CD4-positive, alpha-beta memory T cell (primary cell): ENCODE measurements at regions not wholly inside any gene's neighbourhood (a gene's known extent, or its start where the extent isn't known, plus 50 kb on each side); places are given as distances from the start of the nearest gene placed in this dataset.

Experiments used
- CTCF ChIA-PET: fragments of 350-600 bp; sonication (Branson Sonifier 250); formaldehyde crosslinking; loops from one replicate; lab custom pipeline; 2021; ENCODE audit warnings: inconsistent platforms; ENCODE audit not compliant: partially characterized antibody; lab: Charles Lee
- POLR2A ChIA-PET: fragments of 350-600 bp; sonication (Branson Sonifier 250); formaldehyde crosslinking; loops from one replicate; lab custom pipeline; 2021; ENCODE audit not compliant: partially characterized antibody; lab: Charles Lee
- DNase-seq, 5 donors: peaks; one replicate each; pipeline versions ENCODE4 v3.0.0 to v3.0.0-alpha.2; 2020 to 2022; ENCODE audit warnings: mixed read lengths in 1 of 5
- H3K27ac ChIP-seq: one replicate; pipeline ENCODE4 v1.7.0; 2013; ENCODE audit warnings: low read depth, low read length
- H3K27me3 ChIP-seq: 2 replicates; pipeline ENCODE4 v1.7.0; 2013; ENCODE audit warnings: mild to moderate bottlenecking, low read length, moderate library complexity; ENCODE audit not compliant: insufficient read depth
- H3K36me3 ChIP-seq: 2 replicates; pipeline ENCODE4 v1.7.0; 2013; ENCODE audit warnings: mild to moderate bottlenecking, low read length, moderate library complexity; ENCODE audit not compliant: insufficient read depth
- H3K4me1 ChIP-seq: 2 replicates; pipeline ENCODE4 v1.7.0; 2013; ENCODE audit warnings: mild to moderate bottlenecking, low read length, moderate library complexity; ENCODE audit not compliant: insufficient read depth
- H3K4me3 ChIP-seq, 2 donors: one replicate each; pipeline ENCODE4 v1.7.0; 2013; ENCODE audit warnings: low read length in 2 of 2, mild to moderate bottlenecking in 1 of 2
- H3K9me3 ChIP-seq, 2 donors: one replicate each; pipeline ENCODE4 v1.7.0; 2013; ENCODE audit warnings: low read length in 2 of 2, control low read depth in 1 of 2; ENCODE audit not compliant: control insufficient read depth in 1 of 2
- H3K27ac Mint-ChIP-seq, 7 donors: one replicate each; pipeline ENCODE4 v1.8.0; 2020 to 2021; ENCODE audit warnings: mixed read lengths in 7 of 7, mild to moderate bottlenecking in 6 of 7, inconsistent platforms in 3 of 7, moderate library complexity in 3 of 7
- H3K27me3 Mint-ChIP-seq, 2 donors: one replicate each; pipeline ENCODE4 v1.8.0; 2020 to 2021; ENCODE audit warnings: mixed read lengths in 2 of 2
- H3K36me3 Mint-ChIP-seq, 2 donors: one replicate each; pipeline ENCODE4 v1.8.0; 2020 to 2021; ENCODE audit warnings: mixed read lengths in 2 of 2, inconsistent platforms in 1 of 2, mild to moderate bottlenecking in 1 of 2
- H3K4me1 Mint-ChIP-seq, 4 donors: one replicate each; pipeline ENCODE4 v1.8.0; 2020 to 2021; ENCODE audit warnings: mixed read lengths in 4 of 4, mild to moderate bottlenecking in 1 of 4
- H3K4me3 Mint-ChIP-seq, 8 donors: one replicate each; pipeline ENCODE4 v1.8.0; 2020 to 2021; ENCODE audit warnings: mixed read lengths in 8 of 8, mild to moderate bottlenecking in 7 of 8, moderate library complexity in 6 of 8, inconsistent platforms in 3 of 8
- H3K9me3 Mint-ChIP-seq, 8 donors: one replicate each; pipeline ENCODE4 v1.8.0; 2020 to 2021; ENCODE audit warnings: mixed read lengths in 8 of 8, mild to moderate bottlenecking in 5 of 8, inconsistent platforms in 3 of 8, moderate library complexity in 1 of 8
- intact Hi-C: fragments of 100-400 bp; cut with micrococcal nuclease; formaldehyde crosslinking; loops from one replicate; pipeline ENCODE4 v1.15.1; 2023

GRCh38 chr12:98296462-98297079 is 218.8 kb upstream of the TMPO start:
- ChIA-PET POLR2A (no interaction called here), CTCF (no interaction called here)
- no peaks in the 10 kb centered on the region for H3K9me3 ChIP-seq
- no peaks in the 10 kb centered on the region for H3K4me1 ChIP-seq
- no peak overlapping the region for H3K4me3 Mint-ChIP-seq
- H3K4me1 Mint-ChIP-seq, result no peaks in the 10 kb centered on the region
- H3K27ac Mint-ChIP-seq, result no peak overlapping the region
- H3K27me3 Mint-ChIP-seq, result peaks cover 13 to 15% of the 10 kb centered on the region in 2 donors
- peaks cover 0 to 4% (median 0%) of the 10 kb centered on the region in 8 donors for H3K9me3 Mint-ChIP-seq
- no peaks in the 10 kb centered on the region for H3K36me3 ChIP-seq
- intact Hi-C loops, result no loop called here
- H3K4me3 ChIP-seq, result no peak overlapping the region
- H3K27me3 ChIP-seq, result peaks cover 4% of the 10 kb centered on the region
- DNase-seq, result no peak
- H3K36me3 Mint-ChIP-seq, result no peaks in the 10 kb centered on the region
- no peak overlapping the region for H3K27ac ChIP-seq

DNA sequence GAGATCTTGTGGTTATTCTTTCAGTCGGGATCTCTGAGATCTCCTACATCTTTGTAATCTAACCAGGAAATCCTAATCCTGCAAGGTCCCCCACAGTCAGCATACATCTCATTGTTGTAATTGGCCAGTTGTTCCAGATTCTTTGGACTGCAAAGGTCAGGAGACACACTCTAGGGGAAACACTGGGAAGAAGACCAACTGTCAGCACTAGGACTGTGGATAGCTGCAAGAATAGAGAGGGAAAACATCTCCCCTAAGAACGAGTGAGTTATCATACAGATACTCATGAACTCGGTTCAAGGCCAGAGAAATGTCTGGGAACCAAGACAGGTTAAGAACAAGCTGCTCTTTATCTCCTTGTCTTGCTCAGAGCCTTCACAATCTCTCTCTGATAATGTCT is 217.9 kb upstream of the TMPO start:
- no peaks in the 10 kb centered on the region for H3K4me1 ChIP-seq
- H3K9me3 ChIP-seq, result no peaks in the 10 kb centered on the region
- no peak overlapping the region for H3K27ac ChIP-seq
- no peak for DNase-seq
- peaks cover 11 to 15% of the 10 kb centered on the region in 2 donors for H3K27me3 Mint-ChIP-seq
- H3K27ac Mint-ChIP-seq, result no peak overlapping the region
- H3K9me3 Mint-ChIP-seq, result peaks cover 0 to 4% (median 0%) of the 10 kb centered on the region in 8 donors
- no peak overlapping the region for H3K4me3 ChIP-seq
- CTCF ChIA-PET, result no interaction called here
- POLR2A ChIA-PET, result no interaction called here
- H3K27me3 ChIP-seq, result peaks cover 1% of the 10 kb centered on the region
- intact Hi-C loops, result no loop called here
- no peaks in the 10 kb centered on the region for H3K36me3 ChIP-seq
- H3K4me3 Mint-ChIP-seq, result no peak overlapping the region
- no peaks in the 10 kb centered on the region for H3K4me1 Mint-ChIP-seq
- H3K36me3 Mint-ChIP-seq, result no peaks in the 10 kb centered on the region

DNA sequence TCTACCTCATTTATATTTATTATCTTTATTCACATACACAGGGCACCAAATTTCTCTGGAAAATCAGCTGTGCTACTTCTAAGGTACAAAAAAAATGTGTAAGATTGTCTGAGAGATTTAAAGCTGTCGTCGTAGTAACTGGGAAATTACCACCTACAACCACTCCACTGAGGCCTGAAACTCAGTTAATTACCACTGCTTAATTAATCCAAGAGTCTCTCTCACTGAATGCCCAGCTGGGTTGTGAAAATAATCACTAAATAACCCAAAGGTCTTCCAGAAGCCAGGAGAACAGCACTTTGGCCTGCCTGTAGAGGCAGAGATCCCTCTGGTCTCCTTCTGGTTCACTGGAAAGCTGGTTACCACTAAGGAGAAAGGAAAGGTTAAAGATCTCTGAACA is 207.2 kb upstream of the TMPO start:
- no peak overlapping the region for H3K4me3 Mint-ChIP-seq
- Histone ChIP-seq H3K27ac (no peak overlapping the region), H3K27me3 (no peaks in the 10 kb centered on the region), H3K4me1 (no peaks in the 10 kb centered on the region), H3K9me3 (no peaks in the 10 kb centered on the region), H3K36me3 (no peaks in the 10 kb centered on the region), H3K4me3 (no peak overlapping the region)
- peaks cover 9 to 19% of the 10 kb centered on the region in 2 donors for H3K27me3 Mint-ChIP-seq
- intact Hi-C loops, result no loop called here
- no peaks in the 10 kb centered on the region for H3K36me3 Mint-ChIP-seq
- H3K27ac Mint-ChIP-seq, result no peak overlapping the region
- CTCF ChIA-PET, result no interaction called here
- no peak for DNase-seq
- peaks cover 0 to 3% (median under 1%) of the 10 kb centered on the region in 8 donors for H3K9me3 Mint-ChIP-seq
- H3K4me1 Mint-ChIP-seq, result no peaks in the 10 kb centered on the region
- POLR2A ChIA-PET, result no interaction called here

DNA sequence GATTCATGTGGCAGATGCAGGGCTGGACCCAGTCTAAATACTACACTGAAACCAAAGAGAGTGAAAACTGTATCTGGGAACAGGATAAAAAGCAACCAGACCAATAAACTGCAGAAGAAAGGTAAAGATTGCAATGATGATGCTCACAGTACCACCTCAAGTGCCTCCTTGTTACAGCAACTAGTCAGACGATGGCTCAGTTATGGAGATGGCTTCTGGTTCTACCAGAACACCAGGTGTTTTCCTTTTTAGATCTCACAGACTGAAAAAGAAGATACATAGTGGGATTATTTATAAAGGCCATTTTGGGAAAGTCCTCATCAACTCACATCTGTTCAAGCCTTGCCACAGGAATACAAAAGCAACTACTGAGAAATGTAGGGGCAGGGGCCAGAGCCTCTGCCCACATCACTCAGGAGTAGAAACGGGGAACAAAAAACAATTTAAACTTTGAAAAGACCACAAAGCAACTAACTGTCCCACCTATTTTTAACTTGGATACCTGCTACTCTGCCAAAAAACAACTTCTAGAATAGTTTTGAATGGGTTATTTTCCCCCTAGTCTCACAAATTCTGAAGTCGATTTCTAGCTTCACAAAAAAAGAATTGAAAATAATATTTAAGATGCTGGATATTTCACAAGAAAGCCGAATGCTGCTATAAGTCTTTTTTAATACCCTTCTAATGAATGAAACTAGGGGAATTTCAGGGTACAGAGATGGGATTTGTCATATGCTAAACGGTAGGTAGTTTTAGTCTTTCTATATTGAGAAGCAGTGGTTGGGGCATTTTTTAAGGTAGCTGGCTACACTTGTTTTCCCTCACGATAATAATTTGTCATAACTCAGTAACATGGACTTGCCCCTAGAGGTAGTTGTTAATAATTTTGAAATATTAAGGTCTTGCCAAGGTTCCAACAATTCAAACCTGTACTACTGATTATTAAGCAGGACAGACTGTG is 197.2 kb upstream of the TMPO start:
- ChIA-PET POLR2A (no interaction called here), CTCF (no interaction called here)
- intact Hi-C loops, result no loop called here
- Mint-ChIP-seq H3K27ac (no peak overlapping the region), H3K4me3 (no peak overlapping the region), H3K9me3 (peaks cover 0 to 10% (median 0%) of the 10 kb centered on the region in 8 donors), H3K36me3 (no peaks in the 10 kb centered on the region), H3K27me3 (peaks cover 0 to 4% of the 10 kb centered on the region in 2 donors), H3K4me1 (no peaks in the 10 kb centered on the region)
- Histone ChIP-seq H3K36me3 (no peaks in the 10 kb centered on the region), H3K9me3 (no peaks in the 10 kb centered on the region), H3K27ac (no peak overlapping the region), H3K27me3 (no peaks in the 10 kb centered on the region), H3K4me1 (no peaks in the 10 kb centered on the region), H3K4me3 (no peak overlapping the region)
- no peak for DNase-seq

DNA sequence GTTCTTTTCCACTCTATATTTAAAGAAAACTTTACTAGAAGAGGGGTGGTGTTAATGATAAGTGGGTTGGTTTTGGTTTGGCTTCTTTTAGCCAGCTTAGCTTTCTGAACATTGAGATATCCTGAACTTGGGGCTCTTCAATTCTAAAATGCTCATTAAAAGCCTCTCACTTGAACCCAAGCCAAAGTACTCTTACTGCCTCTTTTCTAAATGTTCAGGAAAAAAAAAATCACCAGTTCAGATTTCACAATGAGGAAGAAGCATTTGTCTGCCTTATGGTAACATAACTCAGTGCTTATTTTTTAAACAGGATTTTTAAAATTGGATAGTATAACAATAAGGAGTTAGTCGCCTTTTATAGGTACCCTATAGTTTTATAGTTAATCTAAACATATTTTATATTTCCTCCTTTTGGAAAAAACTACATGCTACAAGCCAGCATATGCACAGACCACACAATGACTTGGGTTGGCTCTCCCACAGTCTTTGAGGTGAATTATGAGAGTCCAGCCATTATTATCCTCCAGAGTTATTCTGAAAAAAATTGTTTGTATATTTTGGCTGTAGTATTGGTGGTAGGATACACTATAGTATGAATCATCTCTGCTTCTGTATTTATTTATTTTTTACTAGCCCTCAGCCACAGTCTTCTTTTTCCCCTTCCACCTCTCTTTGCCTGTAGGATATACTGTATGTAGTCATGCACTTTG is 195.5 kb upstream of the TMPO start:
- ChIA-PET POLR2A (no interaction called here), CTCF (no interaction called here)
- Histone ChIP-seq H3K27ac (no peak overlapping the region), H3K4me1 (no peaks in the 10 kb centered on the region), H3K9me3 (no peaks in the 10 kb centered on the region), H3K27me3 (no peaks in the 10 kb centered on the region), H3K4me3 (no peak overlapping the region), H3K36me3 (no peaks in the 10 kb centered on the region)
- no peak overlapping the region for H3K27ac Mint-ChIP-seq
- intact Hi-C loops, result no loop called here
- no peak for DNase-seq
- H3K36me3 Mint-ChIP-seq, result no peaks in the 10 kb centered on the region
- H3K27me3 Mint-ChIP-seq, result peaks cover 0 to 2% of the 10 kb centered on the region in 2 donors
- no peak overlapping the region for H3K4me3 Mint-ChIP-seq
- H3K4me1 Mint-ChIP-seq, result no peaks in the 10 kb centered on the region
- H3K9me3 Mint-ChIP-seq, result peaks cover 0 to 10% (median 0%) of the 10 kb centered on the region in 8 donors

GRCh38 chr12:98325003-98325402 is 190.4 kb upstream of the TMPO start:
- no peak overlapping the region for H3K4me3 Mint-ChIP-seq
- peaks cover 0 to 2% (median 0%) of the 10 kb centered on the region in 8 donors for H3K9me3 Mint-ChIP-seq
- intact Hi-C loops, result no loop called here
- no peak overlapping the region for H3K27ac Mint-ChIP-seq
- Histone ChIP-seq H3K36me3 (no peaks in the 10 kb centered on the region), H3K9me3 (no peaks in the 10 kb centered on the region), H3K4me1 (no peaks in the 10 kb centered on the region), H3K4me3 (no peak overlapping the region), H3K27me3 (no peaks in the 10 kb centered on the region), H3K27ac (no peak overlapping the region)
- no peaks in the 10 kb centered on the region for H3K4me1 Mint-ChIP-seq
- CTCF ChIA-PET, result no interaction called here
- DNase-seq, result no peak
- POLR2A ChIA-PET, result no interaction called here
- H3K27me3 Mint-ChIP-seq, result peaks cover 2 to 4% of the 10 kb centered on the region in 2 donors
- H3K36me3 Mint-ChIP-seq, result no peaks in the 10 kb centered on the region

DNA sequence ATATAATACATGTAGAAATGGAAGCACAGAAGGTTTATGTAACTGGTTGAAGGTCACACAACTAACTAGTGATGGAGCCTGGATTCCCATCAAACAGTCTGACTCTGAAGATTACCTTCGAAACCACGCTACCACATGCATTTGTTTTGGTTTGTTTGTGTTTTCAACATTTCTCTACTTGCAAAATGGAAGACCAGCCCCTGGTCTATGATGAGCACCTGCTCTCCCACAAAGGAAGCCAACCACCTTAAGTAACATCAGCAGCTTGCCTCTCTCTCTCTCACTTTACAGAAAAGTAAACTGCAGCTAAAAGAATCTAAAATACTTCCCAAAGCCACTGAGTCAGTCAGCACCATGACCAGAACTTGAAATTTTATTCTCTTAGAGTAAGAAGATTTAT is 186.9 kb upstream of the TMPO start:
- no peak for DNase-seq
- H3K4me1 ChIP-seq, result no peaks in the 10 kb centered on the region
- ChIA-PET POLR2A (no interaction called here), CTCF (no interaction called here)
- Mint-ChIP-seq H3K36me3 (no peaks in the 10 kb centered on the region), H3K27me3 (peaks cover 6 to 12% of the 10 kb centered on the region in 2 donors), H3K9me3 (peaks cover 0 to 2% (median 0%) of the 10 kb centered on the region in 8 donors), H3K4me3 (no peak overlapping the region), H3K4me1 (no peaks in the 10 kb centered on the region), H3K27ac (no peak overlapping the region)
- intact Hi-C loops, result no loop called here
- no peak overlapping the region for H3K4me3 ChIP-seq
- no peaks in the 10 kb centered on the region for H3K36me3 ChIP-seq
- no peaks in the 10 kb centered on the region for H3K9me3 ChIP-seq
- H3K27ac ChIP-seq, result no peak overlapping the region
- no peaks in the 10 kb centered on the region for H3K27me3 ChIP-seq
